IPS-18a (cell line): ENCODE measurements at regions not wholly inside any gene's neighbourhood (a gene's known extent, or its start where the extent isn't known, plus 50 kb on each side); places are given as distances from the start of the nearest gene placed in this dataset.

Experiments used
- H3K27ac ChIP-seq: one replicate; pipeline ENCODE4 v1.5.1; 2013; ENCODE audit warnings: low read length
- H3K27me3 ChIP-seq: one replicate; pipeline ENCODE4 v1.6.1; 2013; ENCODE audit warnings: mild to moderate bottlenecking, low read length; ENCODE audit not compliant: control insufficient read depth, insufficient read depth
- H3K36me3 ChIP-seq: one replicate; pipeline ENCODE4 v1.6.1; 2013; ENCODE audit warnings: low read depth, low read length; ENCODE audit not compliant: control insufficient read depth
- H3K4me1 ChIP-seq: one replicate; pipeline ENCODE4 v1.6.1; 2013; ENCODE audit warnings: low read depth, low read length; ENCODE audit not compliant: control insufficient read depth
- H3K4me3 ChIP-seq: one replicate; pipeline ENCODE4 v1.5.1; 2013; ENCODE audit warnings: low read length
- H3K9ac ChIP-seq: one replicate; pipeline ENCODE4 v1.6.1; 2013; ENCODE audit warnings: mild to moderate bottlenecking, low read length, moderate library complexity
- H3K9me3 ChIP-seq: one replicate; pipeline ENCODE4 v1.6.1; 2013; ENCODE audit warnings: low read depth, low read length; ENCODE audit not compliant: control insufficient read depth

DNA sequence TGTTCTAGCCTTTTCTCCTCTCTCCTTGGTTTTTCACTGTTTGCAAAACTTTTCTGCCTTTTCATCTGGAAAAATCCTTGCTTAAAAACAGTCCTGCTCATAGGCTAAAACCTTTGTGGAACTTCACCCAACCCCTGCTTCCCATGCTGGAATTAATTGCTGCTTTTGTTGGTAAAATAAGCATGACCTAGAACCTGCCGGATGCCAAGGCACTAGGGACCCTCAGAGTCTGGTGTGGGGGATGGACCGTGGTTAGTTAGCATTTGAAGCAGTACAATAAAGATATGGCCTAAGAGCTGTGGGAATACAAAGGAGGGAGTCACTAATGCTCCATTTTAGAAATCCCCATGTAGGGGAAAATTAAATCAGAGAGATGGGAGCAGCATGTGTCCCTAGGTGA is 326.3 kb downstream of the KCNRG start:
- Histone ChIP-seq H3K9me3 (no peaks in the 10 kb centered on the region), H3K36me3 (no peaks in the 10 kb centered on the region), H3K27me3 (no peaks in the 10 kb centered on the region), H3K4me1 (peaks cover 14% of the 10 kb centered on the region), H3K9ac (no peak overlapping the region), H3K4me3 (no peak overlapping the region), H3K27ac (no peak overlapping the region)

DNA sequence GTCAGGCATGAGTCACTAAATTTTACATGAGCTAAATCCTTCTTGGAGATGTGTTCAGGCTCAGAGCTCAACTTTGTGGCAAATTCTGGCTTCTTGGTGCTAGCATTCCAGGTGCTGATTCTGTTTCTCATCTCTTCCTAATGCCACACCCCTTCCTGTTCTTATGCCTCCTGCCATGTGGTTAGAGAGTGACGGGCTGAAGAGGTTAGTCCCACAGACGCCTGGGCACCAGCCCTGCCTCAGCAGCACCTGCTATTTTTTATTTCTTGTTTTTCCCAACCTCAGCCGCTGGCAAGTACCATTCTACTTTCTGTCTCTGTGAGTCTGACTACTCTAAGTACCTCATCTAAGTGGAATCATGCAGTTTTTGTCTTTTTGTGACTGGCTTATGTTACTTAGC is 329.5 kb downstream of the KCNRG start:
- no peaks in the 10 kb centered on the region for H3K27me3 ChIP-seq
- H3K4me3 ChIP-seq: no peak overlapping the region
- peaks cover 8% of the 10 kb centered on the region for H3K4me1 ChIP-seq
- H3K27ac ChIP-seq: no peak overlapping the region
- H3K36me3 ChIP-seq: no peaks in the 10 kb centered on the region
- no peak overlapping the region for H3K9ac ChIP-seq
- H3K9me3 ChIP-seq: no peaks in the 10 kb centered on the region

DNA sequence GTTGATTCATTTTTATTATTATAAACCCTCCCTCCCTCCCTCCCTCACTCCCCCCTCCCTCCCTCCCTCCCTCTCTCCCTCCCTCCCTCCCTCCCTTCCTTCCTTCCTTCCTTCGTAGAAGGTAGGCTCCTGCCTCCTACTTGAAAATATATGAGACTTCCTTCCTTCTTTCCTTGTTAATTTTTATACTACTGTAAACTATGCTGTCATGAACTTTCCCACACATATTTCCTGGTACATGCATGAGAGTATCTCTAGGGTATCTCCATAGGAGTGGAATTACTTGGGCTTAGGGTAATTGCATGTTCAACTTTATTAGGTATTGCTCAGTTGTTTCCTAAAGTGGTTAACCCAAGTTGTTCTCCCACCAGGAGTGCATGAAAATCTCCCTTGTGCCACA is 330.6 kb downstream of the KCNRG start:
- H3K9me3 ChIP-seq: no peaks in the 10 kb centered on the region
- H3K27ac ChIP-seq: no peak overlapping the region
- H3K4me3 ChIP-seq: no peak overlapping the region
- H3K4me1 ChIP-seq: no peaks in the 10 kb centered on the region
- H3K27me3 ChIP-seq: no peaks in the 10 kb centered on the region
- no peaks in the 10 kb centered on the region for H3K36me3 ChIP-seq
- H3K9ac ChIP-seq: no peak overlapping the region

DNA sequence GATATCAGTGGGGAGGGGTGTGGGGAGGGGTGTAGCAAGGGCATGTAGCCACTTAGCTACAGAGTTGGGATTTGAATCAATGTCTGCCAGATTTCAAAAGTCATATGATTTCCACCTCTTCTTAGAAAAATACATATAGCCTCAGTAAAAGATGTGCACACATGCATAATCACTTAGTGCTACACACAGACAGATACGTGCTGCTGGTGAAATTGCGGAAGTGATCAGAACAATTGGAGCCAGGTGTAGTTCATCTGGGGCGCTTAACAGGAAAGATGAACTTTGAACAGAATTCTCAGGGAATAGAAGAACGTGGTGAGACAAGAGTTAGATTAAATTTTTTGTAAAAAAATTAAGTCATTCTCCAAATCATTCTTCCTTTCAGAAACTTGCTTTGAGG is 333.1 kb downstream of the KCNRG start:
- Histone ChIP-seq H3K27ac (no peak overlapping the region), H3K9me3 (no peaks in the 10 kb centered on the region), H3K36me3 (no peaks in the 10 kb centered on the region), H3K27me3 (no peaks in the 10 kb centered on the region), H3K4me3 (no peak overlapping the region), H3K4me1 (no peaks in the 10 kb centered on the region), H3K9ac (no peak overlapping the region)

DNA sequence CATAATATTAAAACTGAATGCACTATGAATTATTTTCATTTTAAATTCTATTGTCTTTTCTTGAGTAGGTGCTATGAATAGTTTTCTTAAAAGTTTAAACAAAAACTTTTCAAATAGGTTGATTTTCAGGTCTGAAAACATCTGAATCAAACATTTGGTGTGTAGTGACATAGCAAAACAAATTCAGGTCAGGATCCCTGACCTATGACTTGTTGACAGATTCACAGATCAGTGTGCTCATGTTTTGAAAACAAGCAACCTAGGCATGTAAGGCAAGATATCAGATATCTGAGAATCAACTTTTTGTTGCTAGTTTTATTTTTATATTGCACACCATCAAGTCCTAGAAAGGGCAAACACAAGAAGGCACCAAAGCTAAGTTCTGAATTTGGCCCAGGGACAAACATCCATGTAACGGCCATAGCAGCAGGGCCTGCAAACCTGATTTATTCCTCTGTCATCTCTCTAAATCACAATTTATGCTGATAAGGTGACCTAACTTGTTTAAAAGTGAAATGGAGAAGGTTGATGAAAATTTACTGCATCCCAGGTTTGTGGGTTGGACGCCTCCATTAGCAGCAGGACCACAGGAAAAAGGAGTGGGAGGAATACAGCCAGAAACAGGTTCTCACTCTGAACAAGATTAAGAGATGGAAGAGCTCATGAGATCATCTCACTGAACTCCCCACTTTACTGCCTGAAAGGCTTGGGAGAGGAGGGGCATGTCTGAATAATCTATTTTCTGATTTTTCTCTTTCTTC is 337.7 kb downstream of the KCNRG start:
- Histone ChIP-seq H3K27ac (no peak overlapping the region), H3K36me3 (no peaks in the 10 kb centered on the region), H3K4me1 (no peaks in the 10 kb centered on the region), H3K4me3 (no peak overlapping the region), H3K27me3 (no peaks in the 10 kb centered on the region), H3K9me3 (no peaks in the 10 kb centered on the region), H3K9ac (no peak overlapping the region)

DNA sequence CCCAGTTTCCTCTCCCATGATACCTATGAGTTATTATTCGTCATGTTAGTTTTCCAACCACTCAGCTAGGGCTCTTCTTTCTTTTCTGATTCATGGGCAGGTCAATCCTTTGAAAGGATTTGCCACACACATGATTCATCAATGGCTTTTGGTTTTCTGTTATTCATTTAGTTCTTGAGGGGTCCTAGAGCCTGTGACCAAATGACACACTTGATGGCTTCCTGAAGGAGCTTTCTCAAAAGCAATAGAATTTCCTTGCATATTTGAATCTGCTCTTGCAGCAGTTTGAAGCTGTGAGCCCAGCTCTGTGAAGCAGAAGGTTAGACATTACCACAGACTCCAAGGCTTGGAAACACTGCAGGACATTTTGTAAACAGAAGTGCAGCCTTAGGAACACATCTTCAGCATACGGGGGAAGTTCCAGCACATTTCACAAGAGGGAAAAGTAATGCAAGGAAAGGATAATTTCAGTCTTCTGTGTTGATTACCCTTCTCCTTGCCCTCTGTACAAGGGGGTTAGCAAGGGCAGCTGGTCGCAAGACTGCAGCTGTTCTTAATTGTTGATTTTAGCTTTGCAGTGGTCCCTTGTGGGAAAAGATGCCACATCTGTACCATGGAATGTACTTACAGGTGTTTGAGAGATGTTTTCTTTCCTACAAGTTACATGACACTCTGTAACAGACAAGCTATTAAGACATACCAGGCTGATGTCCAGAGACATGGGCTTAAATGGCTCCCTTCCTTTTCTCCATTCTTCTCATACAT is 338.6 kb downstream of the KCNRG start:
- Histone ChIP-seq H3K9me3 (no peaks in the 10 kb centered on the region), H3K4me1 (no peaks in the 10 kb centered on the region), H3K27ac (no peak overlapping the region), H3K9ac (no peak overlapping the region), H3K4me3 (no peak overlapping the region), H3K27me3 (no peaks in the 10 kb centered on the region), H3K36me3 (no peaks in the 10 kb centered on the region)

DNA sequence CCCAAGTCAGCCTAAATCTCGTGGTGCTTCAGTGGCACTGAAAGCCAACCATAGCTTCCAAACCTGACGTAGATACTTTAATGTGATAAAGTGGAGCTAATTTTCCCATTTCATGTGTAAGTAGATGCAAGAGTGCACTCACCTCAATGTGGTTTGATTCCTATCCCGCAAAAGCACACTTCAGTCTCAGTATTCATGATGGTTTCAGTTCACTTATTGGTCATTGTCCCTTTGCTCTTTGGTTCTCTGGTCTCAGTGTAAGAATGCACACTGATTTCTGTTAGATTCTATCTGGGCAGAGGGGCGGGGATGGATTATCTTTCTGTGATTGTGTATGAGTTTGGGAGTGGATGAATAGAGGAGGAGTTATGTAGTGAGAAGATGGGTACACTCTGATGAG is 340.6 kb downstream of the KCNRG start:
- no peaks in the 10 kb centered on the region for H3K9me3 ChIP-seq
- H3K9ac ChIP-seq: no peak overlapping the region
- no peaks in the 10 kb centered on the region for H3K36me3 ChIP-seq
- H3K4me3 ChIP-seq: no peak overlapping the region
- H3K4me1 ChIP-seq: no peaks in the 10 kb centered on the region
- H3K27me3 ChIP-seq: no peaks in the 10 kb centered on the region
- H3K27ac ChIP-seq: no peak overlapping the region

DNA sequence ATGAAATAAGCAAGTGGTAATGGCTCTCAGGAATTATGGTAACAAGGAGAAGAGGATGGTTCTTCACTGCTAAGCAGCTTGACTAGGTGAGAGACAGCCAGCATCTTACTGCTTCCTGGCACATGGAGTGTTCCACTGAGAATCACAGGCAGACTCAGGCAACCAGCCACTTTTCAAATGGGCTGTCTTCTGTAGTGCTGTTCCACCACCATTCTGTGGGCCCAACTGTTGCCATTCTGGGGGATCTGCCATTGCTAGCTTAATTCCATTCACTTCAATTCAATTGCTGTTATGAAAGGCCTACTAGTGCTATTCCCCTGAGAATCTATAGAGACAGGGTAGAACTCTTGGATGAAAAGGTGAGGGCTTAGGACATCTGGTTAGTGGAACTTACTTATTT is 341.9 kb downstream of the KCNRG start:
- Histone ChIP-seq H3K4me3 (no peak overlapping the region), H3K9ac (no peak overlapping the region), H3K27ac (no peak overlapping the region)

DNA sequence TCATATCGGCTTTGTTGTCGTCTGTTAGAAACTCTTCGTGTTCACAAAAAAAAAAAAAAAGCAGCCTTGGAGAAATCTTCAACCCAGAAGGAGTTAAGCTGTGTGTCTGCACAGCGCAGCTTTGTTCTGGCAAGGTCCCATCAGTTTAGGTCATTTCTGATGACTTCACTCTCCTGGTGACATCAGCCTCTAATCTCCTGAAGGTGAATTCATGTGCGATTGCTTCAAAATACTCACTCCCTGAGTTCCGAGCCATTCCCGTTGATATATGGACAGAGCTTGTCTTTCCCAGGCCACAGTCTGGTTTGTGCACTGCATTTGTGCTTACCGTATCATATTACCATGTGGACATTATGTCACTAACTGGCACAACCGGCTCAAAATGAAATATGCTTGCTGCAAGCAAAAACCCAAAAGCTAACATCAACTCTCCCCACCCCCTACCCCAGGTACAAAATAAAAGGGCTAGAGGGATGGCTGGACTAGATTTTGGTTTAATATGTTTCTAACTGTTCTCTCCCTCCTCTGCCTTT is 342.4 kb downstream of the KCNRG start:
- no peaks in the 10 kb centered on the region for H3K9me3 ChIP-seq
- H3K4me3 ChIP-seq: no peak overlapping the region
- H3K36me3 ChIP-seq: no peaks in the 10 kb centered on the region
- H3K27me3 ChIP-seq: no peaks in the 10 kb centered on the region
- no peaks in the 10 kb centered on the region for H3K4me1 ChIP-seq
- no peak overlapping the region for H3K27ac ChIP-seq
- no peak overlapping the region for H3K9ac ChIP-seq

More for the DNA sequence above, 341.9 kb downstream of the KCNRG start:
- Histone ChIP-seq H3K36me3 (no peaks in the 10 kb centered on the region), H3K4me1 (no peaks in the 10 kb centered on the region), H3K27me3 (no peaks in the 10 kb centered on the region), H3K9me3 (no peaks in the 10 kb centered on the region)

DNA sequence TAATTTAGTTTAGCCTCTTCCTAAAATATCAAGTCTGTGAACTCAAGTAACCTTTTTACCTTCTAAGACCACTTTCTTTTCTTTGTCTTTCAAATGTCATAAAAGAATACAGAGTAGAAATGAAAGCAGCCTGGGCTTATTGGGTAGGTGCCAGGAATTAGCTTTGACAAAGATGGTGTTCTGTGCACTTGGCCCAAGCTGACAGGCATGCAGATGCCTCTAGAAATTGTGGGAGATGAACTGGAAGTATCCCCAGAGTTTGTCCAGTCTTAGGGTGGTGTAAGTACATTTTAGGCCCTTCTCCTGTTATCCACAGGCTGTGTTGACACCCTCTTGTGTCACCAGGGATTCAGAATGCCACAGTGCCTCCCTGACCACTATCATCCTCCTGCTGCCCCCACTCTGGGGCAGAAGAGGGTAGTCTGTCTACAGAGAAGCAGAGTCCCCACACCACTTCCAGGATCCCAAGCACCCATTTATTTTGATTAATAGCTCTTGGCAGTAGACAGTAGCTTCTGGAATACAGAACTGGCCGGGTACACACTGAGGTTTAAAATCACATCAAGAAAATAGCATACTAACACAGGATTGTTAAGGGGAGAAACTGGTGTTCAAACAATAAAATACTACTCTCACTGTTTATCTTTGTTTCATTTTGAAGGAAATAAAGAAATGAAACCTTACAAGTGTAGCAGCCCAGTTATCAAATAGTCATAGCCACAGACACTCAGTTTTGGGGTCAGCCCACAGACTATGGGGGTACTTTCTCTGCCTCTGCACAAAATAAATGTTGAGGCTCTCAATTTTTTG is 343.2 kb downstream of the KCNRG start:
- H3K9me3 ChIP-seq: no peaks in the 10 kb centered on the region
- H3K4me1 ChIP-seq: no peaks in the 10 kb centered on the region
- no peaks in the 10 kb centered on the region for H3K27me3 ChIP-seq
- no peaks in the 10 kb centered on the region for H3K36me3 ChIP-seq
- no peak overlapping the region for H3K27ac ChIP-seq
- H3K4me3 ChIP-seq: no peak overlapping the region
- no peak overlapping the region for H3K9ac ChIP-seq

DNA sequence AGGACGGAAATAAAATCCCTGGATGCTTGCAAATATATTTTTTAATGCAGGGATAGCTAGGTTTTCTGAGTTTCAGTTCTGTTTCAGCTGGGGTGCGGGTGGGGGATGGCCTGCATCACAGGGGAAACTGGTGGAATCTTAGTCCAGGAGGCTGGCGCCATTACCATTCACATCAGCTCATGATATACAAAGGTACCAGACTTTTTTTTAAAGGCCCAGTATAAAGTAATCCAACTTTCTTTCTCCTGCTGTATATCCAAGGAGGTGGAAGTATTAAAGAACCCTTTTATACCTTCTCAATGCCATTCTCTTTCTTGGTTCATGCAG is 343.8 kb downstream of the KCNRG start:
- Histone ChIP-seq H3K4me3 (no peak overlapping the region), H3K27me3 (no peaks in the 10 kb centered on the region), H3K36me3 (no peaks in the 10 kb centered on the region), H3K9ac (no peak overlapping the region), H3K9me3 (no peaks in the 10 kb centered on the region), H3K27ac (no peak overlapping the region), H3K4me1 (no peaks in the 10 kb centered on the region)
